ENCODE measurements at regions not wholly inside any gene's neighbourhood (a gene's known extent, or its start where the extent isn't known, plus 50 kb on each side); places are given as distances from the start of the nearest gene placed in this dataset.

DNA sequence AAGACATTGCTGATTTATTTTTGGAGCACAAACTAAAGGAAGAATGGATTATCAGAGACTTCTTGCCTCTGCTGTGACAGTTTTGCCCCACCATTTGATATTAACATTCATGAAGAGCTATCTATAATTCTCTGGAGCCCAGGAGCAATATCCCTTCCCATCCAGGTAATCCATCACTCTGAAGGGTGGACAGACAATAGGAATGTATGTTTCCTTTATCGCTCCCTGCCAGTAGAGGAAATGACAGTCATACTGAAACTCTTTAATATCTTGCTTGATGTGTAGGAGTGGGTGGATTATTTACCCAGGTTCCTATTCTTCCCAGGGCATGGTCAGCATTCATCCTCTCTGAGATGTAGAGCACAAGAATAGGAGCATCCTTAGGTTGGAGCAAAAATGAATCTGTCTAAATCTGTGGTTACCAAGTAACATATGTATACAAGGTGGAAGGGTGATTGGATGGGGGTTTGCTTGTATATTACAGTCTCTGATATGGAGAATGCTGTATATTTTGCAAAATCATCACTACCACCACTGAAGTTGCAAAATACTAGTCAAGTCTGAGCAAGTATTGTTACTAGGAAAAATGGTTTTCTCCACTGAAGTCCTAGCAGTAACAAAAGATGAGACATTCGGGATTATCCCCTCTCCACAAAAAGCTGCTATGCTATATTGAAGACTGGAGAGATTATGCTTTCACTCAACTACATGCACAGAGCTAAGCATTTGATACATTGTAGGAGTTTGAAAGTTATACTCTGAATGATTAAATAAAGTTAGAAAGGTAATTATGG, 151.6 kb downstream of the CBLL2 start:
- no peaks in the 10 kb centered on the region for H3K27me3 ChIP-seq (ENCODE audit: control insufficient read depth in 2 of 2, insufficient read depth in 2 of 2, low read length in 2 of 2)
- intact Hi-C loops (cut with micrococcal nuclease): no loop called here
- no peaks in the 10 kb centered on the region for H4K20me1 ChIP-seq (replicated peaks; ENCODE audit: control insufficient read depth, extremely low read depth, insufficient read depth, low read length)
- peak overlapping the region; percentile 31 for H3K27ac ChIP-seq (ENCODE audit: insufficient read depth, low read depth, low read length)
- POLR2A ChIA-PET: no interaction called here
- no peaks in the 10 kb centered on the region for H3K9me3 ChIP-seq (replicated peaks; ENCODE audit: control insufficient read depth, insufficient read depth, low read length)
- peak overlapping the region; percentile 3 for H3K4me2 ChIP-seq (ENCODE audit: insufficient read depth, low read length)
- no peaks in the 10 kb centered on the region for H3K9me1 ChIP-seq (replicated peaks; ENCODE audit: control insufficient read depth, extremely low read depth, insufficient read depth, low read length)
- CTCF ChIA-PET: no interaction called here
- no peaks in the 10 kb centered on the region for H3K36me3 ChIP-seq (ENCODE audit: control insufficient read depth in 2 of 2, extremely low read depth in 1 of 2, insufficient read depth in 2 of 2, low read length in 2 of 2)
- dilution Hi-C loops (cut with MboI; ENCODE audit: extremely low pct_ligation_motif_present, low sequenced_read_pairs): no loop called here
- BruUV-seq (replicated peaks): no TSS peak
- FAIRE-seq (no peak), DNase-seq (ENCODE audit: low read depth, low spot score) (peak; percentile 41)
- H2AFZ ChIP-seq (ENCODE audit: low read depth, low read length): no peak overlapping the region
- no peak overlapping the region for H3K9ac ChIP-seq (replicated peaks; ENCODE audit: extremely low read depth, insufficient read depth, low read length)
- TF ChIP-seq GATA2 (IDR thresholded peaks at IDR 0.05; ENCODE audit: insufficient read depth, insufficient read length, low read depth, low read length): no peak
- TF ChIP-seq JUN (IDR thresholded peaks at IDR 0.05; ENCODE audit: borderline replicate concordance, insufficient read depth, insufficient read length, low read depth): peak; percentile 9
- no peaks in the 10 kb centered on the region for H3K79me2 ChIP-seq (ENCODE audit: control insufficient read depth, insufficient read depth, low read length)
- H3K4me1 ChIP-seq (ENCODE audit: control insufficient read depth, extremely low read depth, insufficient read depth, low read length): peaks cover 33% of the 10 kb centered on the region
- no peak overlapping the region for H3K4me3 ChIP-seq (replicated peaks in 1 of 3; ENCODE audit: insufficient read depth in 1 of 3, low read depth in 1 of 3, low read length in 3 of 3)

DNA sequence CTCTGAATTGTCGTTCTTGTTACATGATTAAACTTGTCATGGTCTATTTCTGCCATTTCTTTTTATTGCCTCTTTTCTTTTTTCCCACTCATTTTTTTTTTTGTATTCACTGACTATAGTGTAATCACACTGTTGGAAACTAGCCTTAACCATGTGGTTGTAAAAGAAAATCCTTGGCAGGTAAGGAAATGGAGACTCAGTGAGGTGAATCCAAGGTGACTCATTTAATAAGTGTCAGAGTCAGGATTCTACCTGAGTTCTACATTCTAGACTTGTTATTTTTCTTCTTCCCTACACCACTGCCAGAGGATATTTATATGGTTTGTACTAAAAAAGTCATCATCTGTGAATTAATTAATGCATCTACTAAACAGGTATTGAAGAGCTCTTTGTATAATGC, 152.2 kb downstream of the CBLL2 start:
- no TSS peak for BruUV-seq (replicated peaks)

More for the DNA sequence above, 152.2 kb downstream of the CBLL2 start:
- Histone ChIP-seq H3K27ac (ENCODE audit: insufficient read depth, low read depth, low read length) (no peak overlapping the region), H3K27me3 (ENCODE audit: control insufficient read depth in 2 of 2, insufficient read depth in 2 of 2, low read length in 2 of 2) (no peaks in the 10 kb centered on the region), H4K20me1 (replicated peaks; ENCODE audit: control insufficient read depth, extremely low read depth, insufficient read depth, low read length) (no peaks in the 10 kb centered on the region), H3K9me3 (replicated peaks; ENCODE audit: control insufficient read depth, insufficient read depth, low read length) (no peaks in the 10 kb centered on the region), H3K9me1 (replicated peaks; ENCODE audit: control insufficient read depth, extremely low read depth, insufficient read depth, low read length) (no peaks in the 10 kb centered on the region), H2AFZ (ENCODE audit: low read depth, low read length) (no peak overlapping the region), H3K4me3 (replicated peaks in 1 of 3; ENCODE audit: insufficient read depth in 1 of 3, low read depth in 1 of 3, low read length in 3 of 3) (no peak overlapping the region), H3K36me3 (ENCODE audit: control insufficient read depth in 2 of 2, extremely low read depth in 1 of 2, insufficient read depth in 2 of 2, low read length in 2 of 2) (no peaks in the 10 kb centered on the region), H3K9ac (replicated peaks; ENCODE audit: extremely low read depth, insufficient read depth, low read length) (no peak overlapping the region), H3K4me1 (ENCODE audit: control insufficient read depth, extremely low read depth, insufficient read depth, low read length) (peaks cover 28% of the 10 kb centered on the region), H3K79me2 (ENCODE audit: control insufficient read depth, insufficient read depth, low read length) (no peaks in the 10 kb centered on the region), H3K4me2 (ENCODE audit: insufficient read depth, low read length) (no peak overlapping the region)
- no peak for FAIRE-seq
- TF ChIP-seq EZH2 (IDR thresholded peaks at IDR 0.05; ENCODE audit: borderline replicate concordance, low read depth, low read length, severe bottlenecking): no peak
- TF ChIP-seq, protein P1, sequence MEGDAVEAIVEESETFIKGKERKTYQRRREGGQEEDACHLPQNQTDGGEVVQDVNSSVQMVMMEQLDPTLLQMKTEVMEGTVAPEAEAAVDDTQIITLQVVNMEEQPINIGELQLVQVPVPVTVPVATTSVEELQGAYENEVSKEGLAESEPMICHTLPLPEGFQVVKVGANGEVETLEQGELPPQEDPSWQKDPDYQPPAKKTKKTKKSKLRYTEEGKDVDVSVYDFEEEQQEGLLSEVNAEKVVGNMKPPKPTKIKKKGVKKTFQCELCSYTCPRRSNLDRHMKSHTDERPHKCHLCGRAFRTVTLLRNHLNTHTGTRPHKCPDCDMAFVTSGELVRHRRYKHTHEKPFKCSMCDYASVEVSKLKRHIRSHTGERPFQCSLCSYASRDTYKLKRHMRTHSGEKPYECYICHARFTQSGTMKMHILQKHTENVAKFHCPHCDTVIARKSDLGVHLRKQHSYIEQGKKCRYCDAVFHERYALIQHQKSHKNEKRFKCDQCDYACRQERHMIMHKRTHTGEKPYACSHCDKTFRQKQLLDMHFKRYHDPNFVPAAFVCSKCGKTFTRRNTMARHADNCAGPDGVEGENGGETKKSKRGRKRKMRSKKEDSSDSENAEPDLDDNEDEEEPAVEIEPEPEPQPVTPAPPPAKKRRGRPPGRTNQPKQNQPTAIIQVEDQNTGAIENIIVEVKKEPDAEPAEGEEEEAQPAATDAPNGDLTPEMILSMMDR (IDR thresholded peaks at IDR 0.05; ENCODE audit: extremely low read depth in 1 of 2, insufficient read depth in 1 of 2, low read depth in 1 of 2, low read length in 2 of 2): no peak
- TF ChIP-seq POLR2A (IDR thresholded peaks at IDR 0.05; ENCODE audit: low read depth, low read length): no peak
- TF ChIP-seq FOS (IDR thresholded peaks at IDR 0.05; ENCODE audit: borderline replicate concordance, insufficient read depth, low read length): no peak
- no peak for TF ChIP-seq GATA2 (IDR thresholded peaks at IDR 0.05; ENCODE audit: insufficient read depth, insufficient read length, low read depth, low read length)
- no peak for TF ChIP-seq JUN (IDR thresholded peaks at IDR 0.05; ENCODE audit: borderline replicate concordance, insufficient read depth, insufficient read length, low read depth)
- no peak for TF ChIP-seq MYC (IDR thresholded peaks at IDR 0.05; ENCODE audit: low read depth, low read length)
- no peak for TF ChIP-seq POLR2AphosphoS5 (IDR thresholded peaks at IDR 0.05; ENCODE audit: insufficient read depth, low read depth, low read length)
- TF ChIP-seq, protein P2, sequence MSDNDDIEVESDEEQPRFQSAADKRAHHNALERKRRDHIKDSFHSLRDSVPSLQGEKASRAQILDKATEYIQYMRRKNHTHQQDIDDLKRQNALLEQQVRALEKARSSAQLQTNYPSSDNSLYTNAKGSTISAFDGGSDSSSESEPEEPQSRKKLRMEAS (IDR thresholded peaks at IDR 0.05; ENCODE audit: insufficient read depth, insufficient read length): no peak
- ChIA-PET POLR2A (no interaction called here), CTCF (no interaction called here)
- intact Hi-C loops (cut with micrococcal nuclease) (no loop called here), dilution Hi-C loops (cut with MboI; ENCODE audit: extremely low pct_ligation_motif_present, low sequenced_read_pairs) (no loop called here)
- no peak for DNase-seq (ENCODE audit: low read depth, low spot score)
